ENCODE measurements at regions not wholly inside any gene's neighbourhood (a gene's known extent, or its start where the extent isn't known, plus 50 kb on each side); places are given as distances from the start of the nearest gene placed in this dataset.

- Histone ChIP-seq H3K4me1 (ENCODE audit: control insufficient read depth, insufficient read depth, low read length) (no peaks in the 10 kb centered on the region), H3K9me3 (ENCODE audit: control insufficient read depth, insufficient read depth, low read depth, low read length) (no peaks in the 10 kb centered on the region), H3K36me3 (ENCODE audit: control insufficient read depth in 2 of 2, insufficient read depth in 1 of 2, low read length in 2 of 2) (no peaks in the 10 kb centered on the region), H3K4me3 (ENCODE audit: low read depth, low read length) (no peak overlapping the region), H3K27ac (ENCODE audit: extremely low read depth, low read depth, low read length) (no peak overlapping the region)
- ChIA-PET POLR2A (no interaction called here), CTCF (no interaction called here)
- no peak for TF ChIP-seq MYNN (tag by site-specific recombination; IDR thresholded peaks at IDR 0.05; ENCODE audit: borderline replicate concordance)
- no peak for TF ChIP-seq ZNF585B (tag by site-specific recombination; IDR thresholded peaks at IDR 0.05)
- no peak for TF ChIP-seq ZNF148 (tag by site-specific recombination; IDR thresholded peaks at IDR 0.05; ENCODE audit: borderline replicate concordance)
- TF ChIP-seq MEIS1 (CRISPR knock-in tag; IDR thresholded peaks at IDR 0.05; ENCODE audit: borderline replicate concordance): no peak
- TF ChIP-seq ZNF645 (tag by site-specific recombination; IDR thresholded peaks at IDR 0.05): no peak
- TF ChIP-seq PRDM10 (tag by site-specific recombination; IDR thresholded peaks at IDR 0.05): no peak
- TF ChIP-seq PRDM1 (tag by site-specific recombination; IDR thresholded peaks at IDR 0.05): no peak
- no peak for TF ChIP-seq ZNF449 (tag by site-specific recombination; IDR thresholded peaks at IDR 0.05)
- TF ChIP-seq ZSCAN4 (tag by site-specific recombination; IDR thresholded peaks at IDR 0.05): no peak
- TF ChIP-seq ZNF707 (tag by site-specific recombination; IDR thresholded peaks at IDR 0.05): no peak
- no peak for TF ChIP-seq BCL11B (tag by site-specific recombination; IDR thresholded peaks at IDR 0.05; ENCODE audit: low read depth)
- TF ChIP-seq ZNF292 (tag by site-specific recombination; IDR thresholded peaks at IDR 0.05; ENCODE audit: borderline replicate concordance, low read depth): no peak
- no peak for TF ChIP-seq SETDB1 (IDR thresholded peaks at IDR 0.05; ENCODE audit: insufficient read length, low read length)
- TF ChIP-seq CTCF (tag by site-specific recombination; IDR thresholded peaks at IDR 0.05): no peak
- TF ChIP-seq ZBTB6 (tag by site-specific recombination; IDR thresholded peaks at IDR 0.05): no peak
- TF ChIP-seq ZNF211 (tag by site-specific recombination; IDR thresholded peaks at IDR 0.05; ENCODE audit: low read depth): no peak
- TF ChIP-seq ZNF362 (tag by site-specific recombination; IDR thresholded peaks at IDR 0.05): no peak
- no peak for TF ChIP-seq ZFP41 (tag by site-specific recombination; IDR thresholded peaks at IDR 0.05; ENCODE audit: borderline replicate concordance)
- TF ChIP-seq WT1 (tag by site-specific recombination; IDR thresholded peaks at IDR 0.05): no peak
- TF ChIP-seq ZNF692 (tag by site-specific recombination; IDR thresholded peaks at IDR 0.05): no peak
Observed at GRCh38 chr9:28892538-28892937, 1319.3 kb upstream of the C9orf72 start.

All from HEK293 (cell line).